ENCODE measurements at regions not wholly inside any gene's neighbourhood (a gene's known extent, or its start where the extent isn't known, plus 50 kb on each side); places are given as distances from the start of the nearest gene placed in this dataset.
A peak's percentile ranks its signal among the peaks of the same experiment; 100 is the strongest.
"Not testable (repeated sequence)": the region's sequence is repeated elsewhere in the genome, so short reads cannot be mapped to it uniquely, and the experiment has no call there.

- H3K27ac Mint-ChIP-seq, result no peak overlapping the region
- no peaks in the 10 kb centered on the region for H3K9me3 ChIP-seq (ENCODE audit: control insufficient read depth, low read length, poor library complexity, severe bottlenecking)
- no peak for ATAC-seq
- H3K36me3 Mint-ChIP-seq (ENCODE audit: low read depth), result no peaks in the 10 kb centered on the region
- no peak overlapping the region for H3K4me3 Mint-ChIP-seq
- no peak for DNase-seq
- peaks cover 35% of the 10 kb centered on the region for H3K27me3 Mint-ChIP-seq
- no peaks in the 10 kb centered on the region for H3K4me1 Mint-ChIP-seq
These were observed 295.9 kb downstream of the CEMIP2 start for GRCh38 chr9:71472400-71472799.

- Mint-ChIP-seq H3K27ac (no peak overlapping the region), H3K4me1 (no peaks in the 10 kb centered on the region), H3K4me3 (no peak overlapping the region), H3K36me3 (ENCODE audit: low read depth) (no peaks in the 10 kb centered on the region), H3K27me3 (peaks cover 7% of the 10 kb centered on the region)
- DNase-seq, result no peak
- ATAC-seq, result no peak
- H3K9me3 ChIP-seq (ENCODE audit: control insufficient read depth, low read length, poor library complexity, severe bottlenecking), result no peaks in the 10 kb centered on the region
These were observed 302.9 kb downstream of the CEMIP2 start for GRCh38 chr9:71465392-71465791.

GRCh38 chr9:71459082-71459481 is 309.2 kb downstream of the CEMIP2 start:
- no peaks in the 10 kb centered on the region for H3K9me3 ChIP-seq (ENCODE audit: control insufficient read depth, low read length, poor library complexity, severe bottlenecking)
- Mint-ChIP-seq H3K36me3 (ENCODE audit: low read depth) (no peaks in the 10 kb centered on the region), H3K4me3 (no peak overlapping the region), H3K27me3 (peaks cover 15% of the 10 kb centered on the region), H3K4me1 (no peaks in the 10 kb centered on the region), H3K27ac (no peak overlapping the region)
- ATAC-seq (no peak), DNase-seq (no peak)

GRCh38 chr9:71446473-71447411 is 321.6 kb downstream of the CEMIP2 start:
- H3K27ac Mint-ChIP-seq, result no peak overlapping the region
- ATAC-seq (no peak), DNase-seq (peak in 2 of 3 donors; percentile 6 to 7)
- H3K27me3 Mint-ChIP-seq, result peaks cover 40% of the 10 kb centered on the region
- H3K9me3 ChIP-seq (ENCODE audit: control insufficient read depth, low read length, poor library complexity, severe bottlenecking), result no peaks in the 10 kb centered on the region
- peak overlapping the region; percentile 77 for H3K4me3 Mint-ChIP-seq
- peaks cover 3% of the 10 kb centered on the region for H3K4me1 Mint-ChIP-seq
- no peaks in the 10 kb centered on the region for H3K36me3 Mint-ChIP-seq (ENCODE audit: low read depth)

GRCh38 chr9:71446106-71446472 is 322.2 kb downstream of the CEMIP2 start:
- Mint-ChIP-seq H3K27ac (no peak overlapping the region), H3K36me3 (ENCODE audit: low read depth) (no peaks in the 10 kb centered on the region), H3K4me3 (peak overlapping the region; percentile 15), H3K4me1 (peaks cover 3% of the 10 kb centered on the region), H3K27me3 (peaks cover 40% of the 10 kb centered on the region)
- ATAC-seq, result no peak
- no peaks in the 10 kb centered on the region for H3K9me3 ChIP-seq (ENCODE audit: control insufficient read depth, low read length, poor library complexity, severe bottlenecking)
- DNase-seq, result no peak

- H3K27ac Mint-ChIP-seq, result no peak overlapping the region
- H3K27me3 Mint-ChIP-seq, result peaks cover 32% of the 10 kb centered on the region
- H3K4me3 Mint-ChIP-seq, result no peak overlapping the region
- peaks cover 3% of the 10 kb centered on the region for H3K4me1 Mint-ChIP-seq
- H3K9me3 ChIP-seq (ENCODE audit: control insufficient read depth, low read length, poor library complexity, severe bottlenecking), result no peaks in the 10 kb centered on the region
- ATAC-seq, result no peak
- no peaks in the 10 kb centered on the region for H3K36me3 Mint-ChIP-seq (ENCODE audit: low read depth)
- DNase-seq, result no peak
These were observed 321.5 kb upstream of the TRPM3 start for GRCh38 chr9:71442937-71443336.

GRCh38 chr9:71441266-71441665 is 319.8 kb upstream of the TRPM3 start:
- no peaks in the 10 kb centered on the region for H3K9me3 ChIP-seq (ENCODE audit: control insufficient read depth, low read length, poor library complexity, severe bottlenecking)
- Mint-ChIP-seq H3K36me3 (ENCODE audit: low read depth) (no peaks in the 10 kb centered on the region), H3K27ac (no peak overlapping the region), H3K27me3 (peaks cover 15% of the 10 kb centered on the region), H3K4me3 (no peak overlapping the region), H3K4me1 (peaks cover 1% of the 10 kb centered on the region)
- ATAC-seq (no peak), DNase-seq (no peak)

GRCh38 chr9:71431931-71432330 is 310.5 kb upstream of the TRPM3 start:
- Mint-ChIP-seq H3K27me3 (peaks cover 5% of the 10 kb centered on the region), H3K4me3 (no peak overlapping the region), H3K27ac (no peak overlapping the region), H3K36me3 (ENCODE audit: low read depth) (no peaks in the 10 kb centered on the region), H3K4me1 (no peaks in the 10 kb centered on the region)
- no peaks in the 10 kb centered on the region for H3K9me3 ChIP-seq (ENCODE audit: control insufficient read depth, low read length, poor library complexity, severe bottlenecking)
- no peak for ATAC-seq
- no peak for DNase-seq

- H3K27ac Mint-ChIP-seq; H3K27me3 Mint-ChIP-seq; H3K9me3 ChIP-seq (ENCODE audit: control insufficient read depth, low read length, poor library complexity, severe bottlenecking); DNase-seq; H3K4me3 Mint-ChIP-seq; H3K4me1 Mint-ChIP-seq; ATAC-seq; H3K36me3 Mint-ChIP-seq (ENCODE audit: low read depth): not testable (repeated sequence)
These were observed 285.9 kb upstream of the TRPM3 start for GRCh38 chr9:71407341-71407740.

- Mint-ChIP-seq H3K4me1 (no peaks in the 10 kb centered on the region), H3K4me3 (no peak overlapping the region), H3K27ac (no peak overlapping the region), H3K36me3 (ENCODE audit: low read depth) (no peaks in the 10 kb centered on the region), H3K27me3 (peaks cover 4% of the 10 kb centered on the region)
- ATAC-seq (no peak), DNase-seq (no peak)
- H3K9me3 ChIP-seq (ENCODE audit: control insufficient read depth, low read length, poor library complexity, severe bottlenecking), result no peaks in the 10 kb centered on the region
These were observed 281.7 kb upstream of the TRPM3 start for GRCh38 chr9:71403106-71403505.

- no peak overlapping the region for H3K4me3 Mint-ChIP-seq
- no peaks in the 10 kb centered on the region for H3K4me1 Mint-ChIP-seq
- ATAC-seq, result no peak
- H3K9me3 ChIP-seq (ENCODE audit: control insufficient read depth, low read length, poor library complexity, severe bottlenecking), result no peaks in the 10 kb centered on the region
- no peak overlapping the region for H3K27ac Mint-ChIP-seq
- H3K36me3 Mint-ChIP-seq (ENCODE audit: low read depth), result no peaks in the 10 kb centered on the region
- DNase-seq, result no peak
- peaks cover 20% of the 10 kb centered on the region for H3K27me3 Mint-ChIP-seq
These were observed 271.6 kb upstream of the TRPM3 start for GRCh38 chr9:71393005-71393404.

GRCh38 chr9:71384343-71384742 is 262.9 kb upstream of the TRPM3 start:
- no peak for ATAC-seq
- Mint-ChIP-seq H3K4me3 (no peak overlapping the region), H3K4me1 (no peaks in the 10 kb centered on the region), H3K36me3 (ENCODE audit: low read depth) (no peaks in the 10 kb centered on the region), H3K27me3 (peaks cover 11% of the 10 kb centered on the region), H3K27ac (no peak overlapping the region)
- no peak for DNase-seq
- H3K9me3 ChIP-seq (ENCODE audit: control insufficient read depth, low read length, poor library complexity, severe bottlenecking), result no peaks in the 10 kb centered on the region

GRCh38 chr9:71383308-71383940 is 262.0 kb upstream of the TRPM3 start:
- DNase-seq (no peak), ATAC-seq (no peak)
- H3K27ac Mint-ChIP-seq, result no peak overlapping the region
- no peak overlapping the region for H3K4me3 Mint-ChIP-seq
- H3K36me3 Mint-ChIP-seq (ENCODE audit: low read depth), result no peaks in the 10 kb centered on the region
- no peaks in the 10 kb centered on the region for H3K9me3 ChIP-seq (ENCODE audit: control insufficient read depth, low read length, poor library complexity, severe bottlenecking)
- peaks cover 11% of the 10 kb centered on the region for H3K27me3 Mint-ChIP-seq
- H3K4me1 Mint-ChIP-seq, result no peaks in the 10 kb centered on the region

- DNase-seq, result no peak
- H3K27ac Mint-ChIP-seq, result no peak overlapping the region
- no peaks in the 10 kb centered on the region for H3K9me3 ChIP-seq (ENCODE audit: control insufficient read depth, low read length, poor library complexity, severe bottlenecking)
- no peaks in the 10 kb centered on the region for H3K36me3 Mint-ChIP-seq (ENCODE audit: low read depth)
- H3K4me3 Mint-ChIP-seq, result no peak overlapping the region
- peaks cover 13% of the 10 kb centered on the region for H3K27me3 Mint-ChIP-seq
- no peaks in the 10 kb centered on the region for H3K4me1 Mint-ChIP-seq
- no peak for ATAC-seq
These were observed 246.7 kb upstream of the TRPM3 start for GRCh38 chr9:71368157-71368556.
